ENCODE measurements at regions not wholly inside any gene's neighbourhood (a gene's known extent, or its start where the extent isn't known, plus 50 kb on each side); places are given as distances from the start of the nearest gene placed in this dataset.

GRCh38 chrX:39788521-39788920 lies 309.2 kb downstream of the BCOR start:
- TF ChIP-seq CTCF (conservative IDR thresholded peaks at IDR 0.05; ENCODE audit: low read depth, low read length) (no peak), EZH2phosphoT487 (IDR thresholded peaks at IDR 0.05; ENCODE audit: borderline replicate concordance, low read length) (no peak), EZH2 (IDR thresholded peaks at IDR 0.05; ENCODE audit: low read length, unreplicated experiment) (no peak)
- ATAC-seq, result no peak
- ChIA-PET CTCF (no interaction called here), POLR2A (ENCODE audit: unreplicated experiment) (no interaction called here)
- H4K20me1 ChIP-seq (ENCODE audit: low read length), result no peaks in the 10 kb centered on the region
- no peak for DNase-seq
- no peaks in the 10 kb centered on the region for H3K9me2 ChIP-seq (replicated peaks; ENCODE audit: low read length)
- H3F3A ChIP-seq (ENCODE audit: low read length, unreplicated experiment), result no peaks in the 10 kb centered on the region
- no peak overlapping the region for H2AFZ ChIP-seq (ENCODE audit: low read length)
- no peak overlapping the region for H3K27ac ChIP-seq (ENCODE audit: low read length)
- H3K4me2 ChIP-seq (ENCODE audit: low read length), result no peak overlapping the region
- H3K9ac ChIP-seq (ENCODE audit: low read length), result no peak overlapping the region
- H3K79me2 ChIP-seq (ENCODE audit: low read length), result no peaks in the 10 kb centered on the region
- H3K9me3 ChIP-seq (ENCODE audit: low read length), result no peaks in the 10 kb centered on the region
- H3K27me3 ChIP-seq (ENCODE audit: low read length), result no peaks in the 10 kb centered on the region
- H3K4me1 ChIP-seq (ENCODE audit: insufficient read depth, low read length), result no peaks in the 10 kb centered on the region
- no TSS peak for BruUV-seq (replicated peaks)
- H3K36me3 ChIP-seq (ENCODE audit: low read depth, low read length), result no peaks in the 10 kb centered on the region
- H3K4me3 ChIP-seq (ENCODE audit: low read length), result no peak overlapping the region
- intact Hi-C loops (cut with micrococcal nuclease), result no loop called here

- ATAC-seq (no peak), DNase-seq (no peak)
- Histone ChIP-seq H2AFZ (ENCODE audit: low read length) (no peak overlapping the region), H3F3A (ENCODE audit: low read length, unreplicated experiment) (no peaks in the 10 kb centered on the region), H3K9ac (ENCODE audit: low read length) (no peak overlapping the region), H3K36me3 (ENCODE audit: low read depth, low read length) (no peaks in the 10 kb centered on the region), H3K27me3 (ENCODE audit: low read length) (no peaks in the 10 kb centered on the region), H4K20me1 (ENCODE audit: low read length) (no peaks in the 10 kb centered on the region), H3K4me3 (ENCODE audit: low read length) (no peak overlapping the region), H3K4me1 (ENCODE audit: insufficient read depth, low read length) (no peaks in the 10 kb centered on the region), H3K79me2 (ENCODE audit: low read length) (no peaks in the 10 kb centered on the region), H3K4me2 (ENCODE audit: low read length) (no peak overlapping the region), H3K9me3 (ENCODE audit: low read length) (no peaks in the 10 kb centered on the region), H3K27ac (ENCODE audit: low read length) (no peak overlapping the region), H3K9me2 (replicated peaks; ENCODE audit: low read length) (no peaks in the 10 kb centered on the region)
- ChIA-PET CTCF (no interaction called here), POLR2A (ENCODE audit: unreplicated experiment) (no interaction called here)
- BruUV-seq (replicated peaks), result no TSS peak
- intact Hi-C loops (cut with micrococcal nuclease), result no loop called here
- no peak for TF ChIP-seq EZH2phosphoT487 (IDR thresholded peaks at IDR 0.05; ENCODE audit: borderline replicate concordance, low read length)
- no peak for TF ChIP-seq EZH2 (IDR thresholded peaks at IDR 0.05; ENCODE audit: low read length, unreplicated experiment)
Measured at GRCh38 chrX:39791691-39792090, 306.1 kb downstream of the BCOR start.

- Histone ChIP-seq H3K9ac (ENCODE audit: low read length) (no peak overlapping the region), H3F3A (ENCODE audit: low read length, unreplicated experiment) (no peaks in the 10 kb centered on the region), H3K27me3 (ENCODE audit: low read length) (no peaks in the 10 kb centered on the region), H3K4me2 (ENCODE audit: low read length) (no peak overlapping the region), H3K79me2 (ENCODE audit: low read length) (no peaks in the 10 kb centered on the region), H2AFZ (ENCODE audit: low read length) (no peak overlapping the region), H4K20me1 (ENCODE audit: low read length) (no peaks in the 10 kb centered on the region), H3K4me3 (ENCODE audit: low read length) (no peak overlapping the region), H3K27ac (ENCODE audit: low read length) (no peak overlapping the region), H3K9me3 (ENCODE audit: low read length) (no peaks in the 10 kb centered on the region), H3K36me3 (ENCODE audit: low read depth, low read length) (no peaks in the 10 kb centered on the region), H3K4me1 (ENCODE audit: insufficient read depth, low read length) (no peaks in the 10 kb centered on the region), H3K9me2 (replicated peaks; ENCODE audit: low read length) (no peaks in the 10 kb centered on the region)
- BruUV-seq (replicated peaks), result no TSS peak
- DNase-seq (no peak), ATAC-seq (no peak)
- ChIA-PET POLR2A (ENCODE audit: unreplicated experiment) (no interaction called here), CTCF (interaction anchor here (0.6 kb wide), 1 partner anchor 47 kb away, joined by 6 read pairs; no protein-coding TSS in a partner anchor)
- intact Hi-C loops (cut with micrococcal nuclease), result no loop called here
- TF ChIP-seq EZH2phosphoT487 (IDR thresholded peaks at IDR 0.05; ENCODE audit: borderline replicate concordance, low read length) (no peak), EZH2 (IDR thresholded peaks at IDR 0.05; ENCODE audit: low read length, unreplicated experiment) (no peak), CTCF (conservative IDR thresholded peaks at IDR 0.05; ENCODE audit: low read depth, low read length) (no peak)
Measured at GRCh38 chrX:39795605-39796004, 302.2 kb downstream of the BCOR start.
